Right lobe of liver (tissue), 6 donors: ENCODE measurements at regions not wholly inside any gene's neighbourhood (a gene's known extent, or its start where the extent isn't known, plus 50 kb on each side); places are given as distances from the start of the nearest gene placed in this dataset.

ENCODE experiments used
- ATAC-seq, 4 donors: fragments of 200-7000 bp; cut with Tn5 transposase; one replicate each; pipeline ENCODE4 v1.9.1; 2020; ENCODE audit warnings: mild to moderate bottlenecking in 4 of 4, moderate library complexity in 4 of 4
- DNase-seq, 3 donors: peaks; one replicate each; pipeline ENCODE4 v3.0.0-alpha.2; 2020
- H3K27ac ChIP-seq, 3 donors: fragments of 200-600 bp; one replicate each; pipeline ENCODE4 v1.8.0; 2022
- H3K27me3 ChIP-seq, 2 donors: fragments of 200-600 bp; one replicate each; pipeline ENCODE4 v1.8.0; 2022
- H3K36me3 ChIP-seq, 4 donors: fragments of 200-600 bp; sonication (generic) in 1 of 4; one replicate each; pipeline versions ENCODE4 v1.5.1 to v1.8.0; 2017 to 2022; ENCODE audit warnings: control low read depth in 1 of 4
- H3K4me1 ChIP-seq, 4 donors: fragments of 200-600 bp; sonication (generic) in 1 of 4; one replicate each; pipeline versions ENCODE4 v1.5.1 to v1.8.0; 2017 to 2022; ENCODE audit warnings: control low read depth in 1 of 4
- H3K4me3 ChIP-seq, 3 donors: fragments of 200-600 bp; one replicate each; pipeline ENCODE4 v1.8.0; 2022
- H3K9me3 ChIP-seq, 4 donors: fragments of 200-600 bp; sonication (generic) in 1 of 4; one replicate each; pipeline versions ENCODE4 v1.5.1 to v1.8.0; 2017 to 2022; ENCODE audit warnings: control low read depth in 1 of 4
- CTCF ChIP-seq, 4 donors: fragments of 200-600 bp in 3 of 4; fragments of 450-650 bp in 1 of 4; IDR thresholded peaks; one replicate each; pipeline versions ENCODE4 v1.5.1 to v1.8.0; 2016 to 2022; ENCODE audit warnings: antibody characterized with exemption in 4 of 4, mild to moderate bottlenecking in 2 of 4
- POLR2A ChIP-seq: fragments of 450-650 bp; IDR thresholded peaks from one replicate; pipeline ENCODE4 v1.6.1; 2017; ENCODE audit warnings: antibody characterized with exemption, mild to moderate bottlenecking
- WGBS: methylation state at CpG from one replicate; pipeline ENCODE4 v1.1.6; 2018; ENCODE audit warnings: low coverage, low lambda C conversion rate; ENCODE audit not compliant: insufficient coverage; ENCODE audit errors: missing lambda C conversion rate; 5-methylcytosine and 5-hydroxymethylcytosine counted together
- intact Hi-C, 2 donors: fragments of 100-400 bp; cut with DNase I; formaldehyde crosslinking; loops; one replicate each; pipeline versions ENCODE4 v1.11.2 to v1.14.1; 2022
- donor health status: DM: no; HTN: yes; CAD: no.
- donor health status: DM: no; HTN: no; CAD: no.
- donor health status: DM: no; HTN: no; CAD: no.
- donor health status: DM: no; HTN: yes; CAD: no.
- donor health status: DM: no; HTN: yes; CAD: no.

GRCh38 chr9:93898026-93898425 is 57.1 kb downstream of the BARX1 start:
- Histone ChIP-seq H3K27ac (no peak overlapping the region), H3K4me3 (no peak overlapping the region), H3K36me3 (no peaks in the 10 kb centered on the region), H3K9me3 (no peaks in the 10 kb centered on the region), H3K27me3 (no peaks in the 10 kb centered on the region), H3K4me1 (peaks cover 0 to 12% (median 0%) of the 10 kb centered on the region in 4 donors)
- intact Hi-C loops: no loop called here
- WGBS: 62% methylated on average over 2 of the region's 2 CpGs
- no peak for ATAC-seq
- no peak for TF ChIP-seq CTCF (IDR thresholded peaks at IDR 0.05)
- no peak for TF ChIP-seq POLR2A
- DNase-seq: no peak

- intact Hi-C loops: no loop called here
- H3K36me3 ChIP-seq: no peaks in the 10 kb centered on the region
- DNase-seq (peak in 2 of 3 donors; percentile 4 to 30), ATAC-seq (no peak)
- H3K4me3 ChIP-seq: no peak overlapping the region
- H3K4me1 ChIP-seq: peaks cover 0 to 12% (median 0%) of the 10 kb centered on the region in 4 donors
- no peaks in the 10 kb centered on the region for H3K27me3 ChIP-seq
- 59% methylated on average over 3 of the region's 8 CpGs for WGBS
- TF ChIP-seq CTCF (IDR thresholded peaks at IDR 0.05): no peak
- no peak for TF ChIP-seq POLR2A
- H3K27ac ChIP-seq: no peak overlapping the region
- H3K9me3 ChIP-seq: no peaks in the 10 kb centered on the region
Measured at GRCh38 chr9:93897075-93897970, 57.8 kb downstream of the BARX1 start.

- WGBS: 100% methylated on average over 1 of the region's 9 CpGs
- Histone ChIP-seq H3K4me3 (no peak overlapping the region), H3K36me3 (no peaks in the 10 kb centered on the region), H3K27ac (no peak overlapping the region), H3K9me3 (no peaks in the 10 kb centered on the region), H3K4me1 (peaks cover 0 to 12% (median 0%) of the 10 kb centered on the region in 4 donors), H3K27me3 (no peaks in the 10 kb centered on the region)
- intact Hi-C loops: no loop called here
- ATAC-seq (no peak), DNase-seq (peak in 2 of 3 donors; percentile 37 to 43)
- TF ChIP-seq CTCF (IDR thresholded peaks at IDR 0.05) (no peak), POLR2A (no peak)
Measured at GRCh38 chr9:93896496-93897033, 58.6 kb downstream of the BARX1 start.

- ATAC-seq (no peak), DNase-seq (peak; percentile 6 to 39 (median 32))
- Histone ChIP-seq H3K4me3 (no peak overlapping the region), H3K27me3 (no peaks in the 10 kb centered on the region), H3K4me1 (peaks cover 0 to 12% (median 0%) of the 10 kb centered on the region in 4 donors), H3K27ac (no peak overlapping the region), H3K9me3 (no peaks in the 10 kb centered on the region), H3K36me3 (no peaks in the 10 kb centered on the region)
- TF ChIP-seq POLR2A (no peak), CTCF (IDR thresholded peaks at IDR 0.05) (no peak)
- WGBS: no CpG with 5 or more reads among the region's 6 CpGs
- intact Hi-C loops: no loop called here
Measured at GRCh38 chr9:93896093-93896492, 59.1 kb downstream of the BARX1 start.
